ENCODE measurements at regions not wholly inside any gene's neighbourhood (a gene's known extent, or its start where the extent isn't known, plus 50 kb on each side); places are given as distances from the start of the nearest gene placed in this dataset.

GRCh38 chr22:27554106-27554811 is 247.3 kb downstream of the MN1 start:
- H3K36me3 ChIP-seq (ENCODE audit: insufficient read depth, low read length) = no peaks in the 10 kb centered on the region
- TF ChIP-seq CTCF (IDR thresholded peaks at IDR 0.05; ENCODE audit: low read length) (no peak), EZH2 (IDR thresholded peaks at IDR 0.05; ENCODE audit: borderline replicate concordance, low read length) (no peak)
- no peaks in the 10 kb centered on the region for H3K4me1 ChIP-seq (ENCODE audit: insufficient read depth, low read length, severe bottlenecking)
- H3K9me3 ChIP-seq (ENCODE audit: low read length) = no peaks in the 10 kb centered on the region
- H3F3A ChIP-seq (ENCODE audit: insufficient read depth, low read length) = no peaks in the 10 kb centered on the region
- no peak overlapping the region for H3K4me3 ChIP-seq (ENCODE audit: low read depth, low read length, poor library complexity, severe bottlenecking)
- no peaks in the 10 kb centered on the region for H3K9me2 ChIP-seq (ENCODE audit: low read depth, low read length)
- no peaks in the 10 kb centered on the region for H4K20me1 ChIP-seq (ENCODE audit: insufficient read depth, low read length)
- H3K9ac ChIP-seq (ENCODE audit: low read length) = no peak overlapping the region
- no peaks in the 10 kb centered on the region for H3K79me2 ChIP-seq (ENCODE audit: insufficient read depth, low read length)
- no peak overlapping the region for H3K27ac ChIP-seq (ENCODE audit: low read depth, low read length, poor library complexity, severe bottlenecking)
- no peaks in the 10 kb centered on the region; the same call in 1 of the 2 replicates for H3K27me3 ChIP-seq (ENCODE audit: insufficient read depth, low read length)
- H3K4me2 ChIP-seq (ENCODE audit: low read length) = no peak overlapping the region
- H2AFZ ChIP-seq (ENCODE audit: low read length) = no peak overlapping the region

GRCh38 chr22:27554841-27555456 is 246.6 kb downstream of the MN1 start:
- Histone ChIP-seq H3F3A (ENCODE audit: insufficient read depth, low read length) (no peaks in the 10 kb centered on the region), H3K9ac (ENCODE audit: low read length) (no peak overlapping the region), H3K9me3 (ENCODE audit: low read length) (no peaks in the 10 kb centered on the region), H3K4me3 (ENCODE audit: low read depth, low read length, poor library complexity, severe bottlenecking) (no peak overlapping the region), H3K27me3 (ENCODE audit: insufficient read depth, low read length) (no peaks in the 10 kb centered on the region; the same call in 1 of the 2 replicates), H3K36me3 (ENCODE audit: insufficient read depth, low read length) (no peaks in the 10 kb centered on the region), H3K79me2 (ENCODE audit: insufficient read depth, low read length) (no peaks in the 10 kb centered on the region), H3K4me2 (ENCODE audit: low read length) (no peak overlapping the region), H3K4me1 (ENCODE audit: insufficient read depth, low read length, severe bottlenecking) (no peaks in the 10 kb centered on the region), H3K27ac (ENCODE audit: low read depth, low read length, poor library complexity, severe bottlenecking) (no peak overlapping the region), H4K20me1 (ENCODE audit: insufficient read depth, low read length) (no peaks in the 10 kb centered on the region), H2AFZ (ENCODE audit: low read length) (no peak overlapping the region), H3K9me2 (ENCODE audit: low read depth, low read length) (no peaks in the 10 kb centered on the region)
- TF ChIP-seq CTCF (IDR thresholded peaks at IDR 0.05; ENCODE audit: low read length) = no peak

- Histone ChIP-seq H3K27me3 (ENCODE audit: insufficient read depth, low read length) (no peaks in the 10 kb centered on the region; the same call in 1 of the 2 replicates), H3K9ac (ENCODE audit: low read length) (no peak overlapping the region), H3K4me3 (ENCODE audit: low read depth, low read length, poor library complexity, severe bottlenecking) (no peak overlapping the region), H3K4me2 (ENCODE audit: low read length) (no peak overlapping the region), H3K9me3 (ENCODE audit: low read length) (no peaks in the 10 kb centered on the region), H3K79me2 (ENCODE audit: insufficient read depth, low read length) (no peaks in the 10 kb centered on the region), H3K4me1 (ENCODE audit: insufficient read depth, low read length, severe bottlenecking) (no peaks in the 10 kb centered on the region), H2AFZ (ENCODE audit: low read length) (no peak overlapping the region), H3K36me3 (ENCODE audit: insufficient read depth, low read length) (no peaks in the 10 kb centered on the region), H3F3A (ENCODE audit: insufficient read depth, low read length) (no peaks in the 10 kb centered on the region), H3K9me2 (ENCODE audit: low read depth, low read length) (no peaks in the 10 kb centered on the region), H4K20me1 (ENCODE audit: insufficient read depth, low read length) (no peaks in the 10 kb centered on the region), H3K27ac (ENCODE audit: low read depth, low read length, poor library complexity, severe bottlenecking) (no peak overlapping the region)
- no peak for TF ChIP-seq CTCF (IDR thresholded peaks at IDR 0.05; ENCODE audit: low read length)
- TF ChIP-seq EZH2 (IDR thresholded peaks at IDR 0.05; ENCODE audit: borderline replicate concordance, low read length) = no peak
Measured at GRCh38 chr22:27556371-27556770, 245.2 kb downstream of the MN1 start.

Data from OCI-LY1 (cell line).